ENCODE measurements at regions not wholly inside any gene's neighbourhood (a gene's known extent, or its start where the extent isn't known, plus 50 kb on each side); places are given as distances from the start of the nearest gene placed in this dataset.

GRCh38 chr4:189162073-189162789, 778.4 kb upstream of the FRG1 start:
- peaks cover 0 to 4% of the 10 kb centered on the region in 2 donors for H3K4me1 ChIP-seq
- WGBS, 2 donors = 66 to 68% methylated on average over 7 of the region's 7 CpGs
- no peaks in the 10 kb centered on the region for H3K36me3 ChIP-seq
- H3K27ac ChIP-seq = no peak overlapping the region
- H3K4me3 ChIP-seq (replicated peaks in 1 of 3) = no peak overlapping the region
- no peak for TF ChIP-seq POLR2A (IDR thresholded peaks at IDR 0.05)
- no peak for TF ChIP-seq CTCF (IDR thresholded peaks at IDR 0.05)
- DNase-seq = no peak
- H3K27me3 ChIP-seq = no peaks in the 10 kb centered on the region
- no peaks in the 10 kb centered on the region for H3K9me3 ChIP-seq
- intact Hi-C loops (cut with DNase I) = no loop called here

- no peak for DNase-seq
- Histone ChIP-seq H3K4me1 (peaks cover 0 to 4% of the 10 kb centered on the region in 2 donors), H3K27me3 (no peaks in the 10 kb centered on the region), H3K27ac (no peak overlapping the region), H3K36me3 (no peaks in the 10 kb centered on the region), H3K4me3 (replicated peaks in 1 of 3) (no peak overlapping the region), H3K9me3 (no peaks in the 10 kb centered on the region)
- intact Hi-C loops (cut with DNase I) = no loop called here
- TF ChIP-seq POLR2A (IDR thresholded peaks at IDR 0.05) (no peak), CTCF (IDR thresholded peaks at IDR 0.05) (no peak)
These were observed 777.8 kb upstream of the FRG1 start for GRCh38 chr4:189162888-189163287.

GRCh38 chr4:189176002-189176401, 764.7 kb upstream of the FRG1 start:
- Histone ChIP-seq H3K36me3 (no peaks in the 10 kb centered on the region), H3K27ac (no peak overlapping the region), H3K27me3 (no peaks in the 10 kb centered on the region), H3K4me3 (replicated peaks in 1 of 3) (no peak overlapping the region), H3K9me3 (no peaks in the 10 kb centered on the region), H3K4me1 (no peaks in the 10 kb centered on the region)
- DNase-seq = no peak
- WGBS, 2 donors = 85% methylated on average over 5 of the region's 5 CpGs
- no peak for TF ChIP-seq POLR2A (IDR thresholded peaks at IDR 0.05)
- no peak for TF ChIP-seq CTCF (IDR thresholded peaks at IDR 0.05)
- intact Hi-C loops (cut with DNase I) = no loop called here

GRCh38 chr4:189177130-189177529, 763.5 kb upstream of the FRG1 start:
- Histone ChIP-seq H3K4me3 (replicated peaks in 1 of 3) (no peak overlapping the region), H3K36me3 (no peaks in the 10 kb centered on the region), H3K4me1 (no peaks in the 10 kb centered on the region), H3K9me3 (no peaks in the 10 kb centered on the region), H3K27me3 (no peaks in the 10 kb centered on the region), H3K27ac (no peak overlapping the region)
- no peak for TF ChIP-seq POLR2A (IDR thresholded peaks at IDR 0.05)
- TF ChIP-seq CTCF (IDR thresholded peaks at IDR 0.05) = no peak
- DNase-seq = no peak
- intact Hi-C loops (cut with DNase I) = no loop called here
- 64 to 68% methylated on average over 5 of the region's 5 CpGs for whole genome bisulfite sequencing, 2 donors

GRCh38 chr4:189178125-189178746, 762.4 kb upstream of the FRG1 start:
- intact Hi-C loops (cut with DNase I) = no loop called here
- H3K27ac ChIP-seq = no peak overlapping the region
- H3K27me3 ChIP-seq = no peaks in the 10 kb centered on the region
- H3K9me3 ChIP-seq = no peaks in the 10 kb centered on the region
- no peak for TF ChIP-seq CTCF (IDR thresholded peaks at IDR 0.05)
- TF ChIP-seq POLR2A (IDR thresholded peaks at IDR 0.05) = no peak
- whole genome bisulfite sequencing, 2 donors = 73 to 82% methylated on average over 3 of the region's 3 CpGs
- H3K4me1 ChIP-seq = no peaks in the 10 kb centered on the region
- no peaks in the 10 kb centered on the region for H3K36me3 ChIP-seq
- H3K4me3 ChIP-seq (replicated peaks in 1 of 3) = no peak overlapping the region
- DNase-seq = no peak

Measured in thyroid gland (tissue), 4 donors.